ENCODE measurements at regions not wholly inside any gene's neighbourhood (a gene's known extent, or its start where the extent isn't known, plus 50 kb on each side); places are given as distances from the start of the nearest gene placed in this dataset.

GRCh38 chr5:68382640-68383039 is 167.1 kb downstream of the PIK3R1 start:
- H3K4me3 ChIP-seq (replicated peaks; ENCODE audit: low read depth, low read length): no peak overlapping the region
- no peak for TF ChIP-seq CTCF (IDR thresholded peaks at IDR 0.05; ENCODE audit: low read depth, low read length, missing control alignments)
- no peak for DNase-seq (ENCODE audit: extremely low read depth, low read depth)

GRCh38 chr5:68383888-68384310 is 168.3 kb downstream of the PIK3R1 start:
- no peak for DNase-seq (ENCODE audit: extremely low read depth, low read depth)
- no peak for TF ChIP-seq CTCF (IDR thresholded peaks at IDR 0.05; ENCODE audit: low read depth, low read length, missing control alignments)
- H3K4me3 ChIP-seq (replicated peaks; ENCODE audit: low read depth, low read length): no peak overlapping the region

GRCh38 chr5:68384936-68385594 is 169.5 kb downstream of the PIK3R1 start:
- no peak for TF ChIP-seq CTCF (IDR thresholded peaks at IDR 0.05; ENCODE audit: low read depth, low read length, missing control alignments)
- DNase-seq (ENCODE audit: extremely low read depth, low read depth): no peak
- H3K4me3 ChIP-seq (replicated peaks; ENCODE audit: low read depth, low read length): no peak overlapping the region

GRCh38 chr5:68385936-68386335 is 170.4 kb downstream of the PIK3R1 start:
- DNase-seq (ENCODE audit: extremely low read depth, low read depth): no peak
- TF ChIP-seq CTCF (IDR thresholded peaks at IDR 0.05; ENCODE audit: low read depth, low read length, missing control alignments): no peak
- no peak overlapping the region for H3K4me3 ChIP-seq (replicated peaks; ENCODE audit: low read depth, low read length)

GRCh38 chr5:68387074-68387796 is 171.7 kb downstream of the PIK3R1 start:
- TF ChIP-seq CTCF (IDR thresholded peaks at IDR 0.05; ENCODE audit: low read depth, low read length, missing control alignments): no peak
- no peak for DNase-seq (ENCODE audit: extremely low read depth, low read depth)
- no peak overlapping the region for H3K4me3 ChIP-seq (replicated peaks; ENCODE audit: low read depth, low read length)

GRCh38 chr5:68389618-68390017 is 174.1 kb downstream of the PIK3R1 start:
- no peak overlapping the region for H3K4me3 ChIP-seq (replicated peaks; ENCODE audit: low read depth, low read length)
- no peak for TF ChIP-seq CTCF (IDR thresholded peaks at IDR 0.05; ENCODE audit: low read depth, low read length, missing control alignments)
- DNase-seq (ENCODE audit: extremely low read depth, low read depth): no peak

All from HFF-Myc (cell line).